HG02610 (cell line): ENCODE measurements at regions not wholly inside any gene's neighbourhood (a gene's known extent, or its start where the extent isn't known, plus 50 kb on each side); places are given as distances from the start of the nearest gene placed in this dataset.

Experiments
- ATAC-seq: cut with Tn5 transposase; IDR thresholded peaks from one replicate; pipeline ENCODE4 v1.9.1; 2021; ENCODE audit warnings: mild to moderate bottlenecking, moderate library complexity; ENCODE audit not compliant: unreplicated experiment

DNA sequence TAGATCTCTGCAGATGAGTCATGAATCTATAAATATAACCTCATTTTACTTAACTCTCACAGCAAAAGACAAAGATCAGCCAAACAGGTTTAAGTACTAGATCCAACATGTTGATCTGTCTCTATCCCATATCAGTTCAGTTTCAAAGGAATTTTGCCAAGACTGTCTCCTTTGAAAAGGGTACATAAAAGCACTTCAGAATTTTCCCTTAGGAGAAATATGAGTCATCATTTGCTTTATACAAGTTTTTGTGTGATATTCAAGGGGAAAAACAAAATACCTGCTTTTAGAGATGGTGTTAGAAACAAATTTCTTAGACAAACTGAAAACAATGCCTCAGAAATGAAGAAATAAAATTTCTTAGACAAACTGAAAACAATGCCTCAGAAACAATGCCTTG lies 73.5 kb upstream of the LRRC7 start:
- ATAC-seq: no peak

- ATAC-seq: no peak
Observed at GRCh38 chr1:69497441-69498221, 70.1 kb upstream of the LRRC7 start.

- ATAC-seq: no peak
Observed at GRCh38 chr1:69498711-69499110, 69.0 kb upstream of the LRRC7 start.

DNA sequence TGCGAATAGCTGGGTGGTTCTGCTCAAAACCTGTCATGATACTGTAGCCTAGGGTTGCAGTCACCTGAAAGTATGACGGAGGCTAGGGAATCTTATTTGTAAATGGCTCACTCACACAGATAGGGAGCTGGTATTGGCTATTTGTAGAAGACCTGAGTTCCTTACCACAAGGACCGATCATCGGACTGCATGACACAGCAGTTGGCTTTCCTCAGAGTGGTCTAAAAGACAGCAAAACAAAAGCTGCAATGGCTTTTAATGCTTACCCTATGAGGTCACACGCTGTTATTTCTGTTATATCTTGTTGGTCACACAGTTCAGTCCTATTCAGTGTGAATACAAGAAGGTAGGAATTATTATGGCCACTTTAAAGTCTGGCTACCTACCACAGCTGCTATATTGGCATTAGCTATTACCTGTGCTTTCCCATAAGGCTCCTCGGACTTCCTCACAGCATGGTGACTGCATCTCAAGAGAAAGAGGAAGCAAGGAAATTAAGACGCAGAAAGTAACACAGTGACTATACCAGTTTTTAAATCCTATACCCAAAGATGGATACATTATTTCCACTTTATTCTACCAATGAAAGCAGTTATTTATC lies 68.4 kb upstream of the LRRC7 start:
- ATAC-seq: no peak

DNA sequence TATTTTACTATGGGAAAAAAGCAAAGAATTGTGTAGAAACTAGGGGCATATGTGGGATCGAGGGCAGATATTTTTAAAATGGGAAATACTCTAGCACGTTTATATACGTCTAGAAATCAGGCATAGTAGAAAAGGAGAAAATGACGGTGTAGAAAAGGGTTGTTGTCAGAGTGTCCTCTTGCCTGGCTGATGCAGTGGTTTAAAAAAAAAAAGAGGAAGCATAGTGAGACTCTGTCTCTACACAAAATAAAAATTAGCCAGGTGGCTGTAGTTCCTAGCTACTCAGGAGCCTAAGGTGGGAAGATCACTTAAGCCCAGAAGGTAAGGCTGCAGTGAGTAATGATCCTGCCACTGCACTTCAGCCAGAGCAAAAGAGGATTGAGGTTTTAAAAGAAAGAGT lies 64.7 kb upstream of the LRRC7 start:
- no peak for ATAC-seq

DNA sequence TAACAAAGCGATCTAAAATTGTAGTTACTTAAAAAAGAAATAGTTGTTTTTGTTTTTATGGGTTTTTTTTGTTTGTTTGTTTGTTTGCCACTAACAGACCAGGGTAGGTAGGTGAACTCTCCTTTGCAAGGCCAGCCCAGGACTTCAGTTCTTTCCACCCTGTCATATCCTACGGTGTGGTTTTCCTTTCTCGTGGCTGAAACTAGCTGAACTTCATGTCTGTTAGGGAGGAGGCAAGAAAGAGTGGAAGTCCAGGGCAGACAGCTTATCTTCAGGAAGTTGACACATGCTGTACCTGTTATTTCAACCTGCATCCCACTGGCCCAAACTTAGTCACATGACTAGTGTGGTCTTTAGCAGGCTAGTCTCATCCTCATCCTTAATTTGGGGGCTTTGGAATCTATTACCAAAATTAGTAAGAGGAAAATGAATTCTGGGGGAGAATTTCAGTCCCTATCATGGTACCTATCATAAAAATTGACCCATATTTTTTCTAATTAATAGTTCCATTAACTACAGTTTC lies 62.9 kb upstream of the LRRC7 start:
- ATAC-seq: no peak

GRCh38 chr1:69506311-69506710 lies 61.4 kb upstream of the LRRC7 start:
- no peak for ATAC-seq

DNA sequence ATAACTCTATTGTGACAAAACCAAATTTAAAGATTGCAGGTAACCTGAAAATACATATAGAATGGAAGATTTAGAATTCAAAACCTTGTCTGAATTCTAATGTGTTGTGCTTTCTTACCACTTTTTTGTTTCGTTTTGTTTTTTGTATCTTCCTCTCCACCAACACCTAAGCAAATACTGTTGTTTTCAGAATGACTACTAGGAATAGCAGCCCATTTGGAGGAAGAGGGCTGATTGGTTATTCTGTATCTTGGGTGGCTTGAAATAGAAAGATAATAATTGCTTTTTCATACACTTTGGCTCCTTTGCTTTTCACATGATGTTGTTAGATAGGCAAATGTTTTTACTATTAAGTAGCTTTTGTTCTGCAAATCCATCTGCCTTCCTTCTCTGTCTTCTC lies 61.0 kb upstream of the LRRC7 start:
- no peak for ATAC-seq

- no peak for ATAC-seq
Observed at GRCh38 chr1:69510026-69510425, 57.7 kb upstream of the LRRC7 start.

DNA sequence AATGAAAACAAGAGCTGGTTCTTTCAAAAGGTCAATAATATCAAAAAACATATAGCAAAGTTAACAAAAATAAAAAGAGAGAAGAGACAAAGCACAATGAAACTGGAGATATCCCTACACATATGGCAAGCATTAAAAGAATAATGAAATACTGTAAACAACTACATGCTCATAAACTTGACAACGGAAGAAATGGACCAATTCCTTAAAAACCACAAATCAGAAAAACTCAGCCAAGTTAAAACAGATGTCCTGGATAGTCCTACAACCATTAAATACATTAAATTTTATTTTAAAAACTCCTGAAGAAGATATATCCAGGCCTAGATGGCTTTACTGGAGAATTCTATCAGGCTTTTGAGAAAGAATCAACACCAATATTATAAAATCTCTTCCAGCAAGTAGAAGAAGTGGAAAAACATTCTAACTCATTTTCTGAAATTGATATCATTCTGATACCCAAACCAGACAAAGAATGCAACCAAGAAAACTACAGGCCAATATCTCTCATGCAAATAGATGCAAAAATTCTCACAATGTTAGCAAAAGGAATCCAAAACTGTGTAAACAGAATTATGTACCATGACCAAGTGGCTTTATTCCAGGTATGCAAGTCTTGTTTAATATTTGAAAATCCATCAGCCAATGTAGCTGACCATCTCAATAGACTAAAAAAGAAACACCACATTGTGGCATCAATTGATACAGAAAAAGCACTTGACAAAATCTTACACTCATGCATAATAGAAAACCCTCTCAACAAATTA lies 56.1 kb upstream of the LRRC7 start:
- no peak for ATAC-seq

DNA sequence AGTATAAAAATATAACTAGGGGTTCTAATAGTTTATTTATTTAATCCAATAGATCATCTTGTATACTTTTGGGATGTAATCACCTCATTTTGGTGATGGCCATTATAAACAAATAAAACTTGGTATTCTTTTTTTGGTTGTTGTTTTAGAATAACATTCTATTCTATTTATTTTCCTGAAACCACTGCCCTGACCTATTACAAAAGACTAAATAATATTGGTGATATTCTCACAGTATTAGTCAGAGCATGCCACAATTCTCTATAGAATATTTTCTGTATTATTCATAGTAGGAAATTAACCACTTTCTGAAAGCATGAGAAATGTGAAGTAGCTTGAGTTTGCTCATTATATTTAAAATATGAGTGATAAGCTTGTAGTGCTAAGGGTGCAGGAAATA lies 54.1 kb upstream of the LRRC7 start:
- ATAC-seq: no peak
